Upper lobe of left lung (tissue), 4 donors: ENCODE measurements at regions not wholly inside any gene's neighbourhood (a gene's known extent, or its start where the extent isn't known, plus 50 kb on each side); places are given as distances from the start of the nearest gene placed in this dataset.

Source experiments
- POLR2A ChIP-seq, 4 donors: fragments of 450-650 bp; IDR thresholded peaks; one replicate each; pipeline ENCODE4 v1.5.1; 2016 to 2017; ENCODE audit warnings: antibody characterized with exemption in 4 of 4, mild to moderate bottlenecking in 2 of 4
- POLR2AphosphoS5 ChIP-seq, 2 donors: sonication (generic); formaldehyde crosslinking; IDR thresholded peaks; one replicate each; pipeline ENCODE4 v1.5.1; 2017; ENCODE audit warnings: antibody characterized with exemption in 2 of 2
- TF ChIP-seq, protein P1 (sequence below), 6 experiments: fragments of 450-650 bp in 4 of 6; fragments of 200-600 bp in 2 of 6; sonication (generic) in 2 of 6; IDR thresholded peaks; one replicate each; pipeline ENCODE4 v1.5.1; 2016 to 2019; ENCODE audit warnings: antibody characterized with exemption in 6 of 6

DNA sequence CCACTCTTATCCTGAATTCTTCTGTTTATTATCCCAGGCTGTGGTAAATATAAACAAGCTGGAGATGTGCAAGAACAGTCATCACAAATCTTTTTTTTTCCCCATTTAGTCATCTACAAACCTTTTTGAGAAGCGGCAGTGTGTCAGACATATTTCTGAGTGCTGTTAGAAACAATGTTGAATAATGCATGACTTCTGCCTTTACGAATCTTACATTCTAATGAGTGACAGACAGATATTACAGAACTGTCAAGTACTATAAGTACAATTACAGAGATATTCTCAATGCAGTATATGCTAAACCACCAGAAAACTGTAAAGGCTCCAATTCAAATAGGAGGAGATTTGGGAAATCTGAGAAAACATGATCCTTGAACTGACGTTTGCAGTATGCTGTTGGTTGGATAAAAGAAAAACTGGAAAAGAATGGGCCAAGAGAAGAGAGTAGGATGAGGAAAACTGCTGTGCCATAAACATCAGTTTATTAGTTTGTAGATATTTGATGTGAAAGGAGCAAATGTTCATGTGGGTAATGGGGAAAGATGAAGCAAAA, 379.5 kb upstream of the SLC8A1 start:
- TF ChIP-seq, protein P1, sequence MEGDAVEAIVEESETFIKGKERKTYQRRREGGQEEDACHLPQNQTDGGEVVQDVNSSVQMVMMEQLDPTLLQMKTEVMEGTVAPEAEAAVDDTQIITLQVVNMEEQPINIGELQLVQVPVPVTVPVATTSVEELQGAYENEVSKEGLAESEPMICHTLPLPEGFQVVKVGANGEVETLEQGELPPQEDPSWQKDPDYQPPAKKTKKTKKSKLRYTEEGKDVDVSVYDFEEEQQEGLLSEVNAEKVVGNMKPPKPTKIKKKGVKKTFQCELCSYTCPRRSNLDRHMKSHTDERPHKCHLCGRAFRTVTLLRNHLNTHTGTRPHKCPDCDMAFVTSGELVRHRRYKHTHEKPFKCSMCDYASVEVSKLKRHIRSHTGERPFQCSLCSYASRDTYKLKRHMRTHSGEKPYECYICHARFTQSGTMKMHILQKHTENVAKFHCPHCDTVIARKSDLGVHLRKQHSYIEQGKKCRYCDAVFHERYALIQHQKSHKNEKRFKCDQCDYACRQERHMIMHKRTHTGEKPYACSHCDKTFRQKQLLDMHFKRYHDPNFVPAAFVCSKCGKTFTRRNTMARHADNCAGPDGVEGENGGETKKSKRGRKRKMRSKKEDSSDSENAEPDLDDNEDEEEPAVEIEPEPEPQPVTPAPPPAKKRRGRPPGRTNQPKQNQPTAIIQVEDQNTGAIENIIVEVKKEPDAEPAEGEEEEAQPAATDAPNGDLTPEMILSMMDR (IDR thresholded peaks at IDR 0.05): no peak
- TF ChIP-seq POLR2A (IDR thresholded peaks at IDR 0.05) (no peak), POLR2AphosphoS5 (IDR thresholded peaks at IDR 0.05) (no peak)
